ENCODE measurements at regions not wholly inside any gene's neighbourhood (a gene's known extent, or its start where the extent isn't known, plus 50 kb on each side); places are given as distances from the start of the nearest gene placed in this dataset.
A peak's percentile ranks its signal among the peaks of the same experiment; 100 is the strongest.

DNA sequence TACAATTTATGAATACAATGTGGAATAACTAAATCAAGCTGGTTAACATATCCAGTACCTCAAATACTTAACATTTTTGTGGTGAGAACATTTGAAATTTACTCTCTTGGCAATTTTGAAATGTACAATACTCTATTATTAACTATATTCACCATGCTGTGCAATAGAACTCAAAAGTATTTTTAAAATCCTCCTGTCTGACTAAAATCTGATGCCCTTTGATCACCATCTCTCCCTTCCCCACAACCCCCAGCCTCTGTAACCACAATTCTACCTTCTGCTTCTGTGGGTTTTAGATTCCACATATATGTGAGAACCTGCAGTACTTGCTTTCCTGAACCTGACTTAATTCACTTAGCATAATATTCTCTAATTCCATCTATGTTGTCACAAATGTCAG is 71.6 kb upstream of the ALOX12 start:
- TF ChIP-seq PATZ1 (CRISPR knock-in tag; IDR thresholded peaks at IDR 0.05; ENCODE audit: borderline replicate concordance) = no peak; the same call in 1 of the 2 replicates
- peak; percentile 46; the same call in 1 of the 2 replicates for TF ChIP-seq ISL1 (CRISPR knock-in tag; IDR thresholded peaks at IDR 0.05)
- peak; percentile 54 for ATAC-seq

DNA sequence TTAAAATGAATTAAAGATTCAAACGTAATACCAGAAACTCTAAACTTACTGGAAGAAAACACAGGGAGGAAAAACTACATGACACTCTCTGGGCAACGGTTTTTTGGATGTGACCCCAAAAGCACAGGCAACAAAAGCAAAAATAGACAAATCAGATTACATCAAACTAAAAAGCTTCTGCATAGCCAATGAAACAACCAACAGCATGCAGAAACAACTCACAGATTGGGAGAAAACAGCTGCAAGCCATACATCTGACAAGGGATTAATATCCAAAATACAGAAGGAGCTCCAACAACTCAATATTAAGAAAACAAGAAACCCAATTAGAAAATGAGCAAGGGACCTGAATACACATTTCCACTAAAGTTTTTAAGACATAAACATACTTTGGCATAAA is 69.2 kb upstream of the ALOX12 start:
- no peak for TF ChIP-seq TCF4 (CRISPR knock-in tag; IDR thresholded peaks at IDR 0.05; ENCODE audit: borderline replicate concordance)
- no peak for TF ChIP-seq ESRRG (CRISPR knock-in tag; IDR thresholded peaks at IDR 0.05)
- TF ChIP-seq ARNTL (CRISPR knock-in tag; IDR thresholded peaks at IDR 0.05; ENCODE audit: borderline replicate concordance, low read depth) = no peak
- TF ChIP-seq SNAI2 (CRISPR knock-in tag; IDR thresholded peaks at IDR 0.05) = no peak
- TF ChIP-seq OSR1 (CRISPR knock-in tag; IDR thresholded peaks at IDR 0.05) = no peak
- no peak for TF ChIP-seq ZFP3 (CRISPR knock-in tag; IDR thresholded peaks at IDR 0.05)
- TF ChIP-seq RARB (CRISPR knock-in tag; IDR thresholded peaks at IDR 0.05) = no peak
- no peak for TF ChIP-seq ZNF565 (CRISPR knock-in tag; conservative IDR thresholded peaks at IDR 0.05; ENCODE audit: low read depth)
- no peak for TF ChIP-seq PPARA (CRISPR knock-in tag; IDR thresholded peaks at IDR 0.05; ENCODE audit: borderline replicate concordance)
- no peak for ATAC-seq

- no peak for TF ChIP-seq SNAI2 (CRISPR knock-in tag; IDR thresholded peaks at IDR 0.05)
- no peak for TF ChIP-seq ZNF565 (CRISPR knock-in tag; conservative IDR thresholded peaks at IDR 0.05; ENCODE audit: low read depth)
- TF ChIP-seq CSRNP3 (CRISPR knock-in tag; IDR thresholded peaks at IDR 0.05) = no peak
- no peak for TF ChIP-seq ZFP30 (CRISPR knock-in tag; IDR thresholded peaks at IDR 0.05)
- TF ChIP-seq ESRRG (CRISPR knock-in tag; IDR thresholded peaks at IDR 0.05) = no peak
- TF ChIP-seq ARNTL (CRISPR knock-in tag; IDR thresholded peaks at IDR 0.05; ENCODE audit: borderline replicate concordance, low read depth) = no peak
- no peak for TF ChIP-seq BACH2 (CRISPR knock-in tag; IDR thresholded peaks at IDR 0.05; ENCODE audit: borderline replicate concordance)
- TF ChIP-seq RARB (CRISPR knock-in tag; IDR thresholded peaks at IDR 0.05) = no peak
- TF ChIP-seq CSDC2 (CRISPR knock-in tag; IDR thresholded peaks at IDR 0.05) = no peak
- TF ChIP-seq ZFP3 (CRISPR knock-in tag; IDR thresholded peaks at IDR 0.05) = no peak
- TF ChIP-seq ZNF70 (CRISPR knock-in tag; IDR thresholded peaks at IDR 0.05) = no peak
- TF ChIP-seq PPARA (CRISPR knock-in tag; IDR thresholded peaks at IDR 0.05; ENCODE audit: borderline replicate concordance) = no peak
- TF ChIP-seq CREB5 (CRISPR knock-in tag; IDR thresholded peaks at IDR 0.05; ENCODE audit: low read depth) = no peak
- TF ChIP-seq OSR1 (CRISPR knock-in tag; IDR thresholded peaks at IDR 0.05) = no peak
- no peak for TF ChIP-seq ISL1 (CRISPR knock-in tag; IDR thresholded peaks at IDR 0.05)
- no peak for TF ChIP-seq TOX (CRISPR knock-in tag; IDR thresholded peaks at IDR 0.05; ENCODE audit: borderline replicate concordance)
- TF ChIP-seq TCF4 (CRISPR knock-in tag; IDR thresholded peaks at IDR 0.05; ENCODE audit: borderline replicate concordance) = no peak
- TF ChIP-seq PATZ1 (CRISPR knock-in tag; IDR thresholded peaks at IDR 0.05; ENCODE audit: borderline replicate concordance) = no peak
- TF ChIP-seq ZC3H10 (CRISPR knock-in tag; IDR thresholded peaks at IDR 0.05) = no peak
- TF ChIP-seq ZNF8 (CRISPR knock-in tag; IDR thresholded peaks at IDR 0.05) = no peak
- ATAC-seq = no peak
These were observed 68.3 kb upstream of the ALOX12 start for GRCh38 chr17:6927290-6928126.

DNA sequence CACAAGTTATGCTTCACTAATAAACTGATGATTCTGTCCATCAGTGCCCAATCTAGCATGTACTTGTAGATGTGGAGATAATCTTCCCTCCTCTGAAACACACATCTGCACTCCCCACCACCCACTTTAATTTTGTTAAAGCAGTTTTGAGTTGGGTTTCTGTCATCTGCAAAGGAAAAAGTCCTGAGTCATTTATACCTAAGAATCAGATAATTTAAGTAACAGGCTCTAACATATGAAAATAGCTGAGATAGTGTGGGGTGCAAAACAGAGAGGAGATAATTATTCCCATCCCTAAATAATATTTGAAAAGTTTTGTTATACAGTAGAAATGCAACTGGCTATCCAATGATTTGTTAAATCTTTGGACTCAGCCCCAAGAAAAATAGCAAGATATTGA is 67.7 kb upstream of the ALOX12 start:
- TF ChIP-seq ZC3H10 (CRISPR knock-in tag; IDR thresholded peaks at IDR 0.05) (no peak), PATZ1 (CRISPR knock-in tag; IDR thresholded peaks at IDR 0.05; ENCODE audit: borderline replicate concordance) (no peak), ZFP3 (CRISPR knock-in tag; IDR thresholded peaks at IDR 0.05) (no peak), TOX (CRISPR knock-in tag; IDR thresholded peaks at IDR 0.05; ENCODE audit: borderline replicate concordance) (no peak), ISL1 (CRISPR knock-in tag; IDR thresholded peaks at IDR 0.05) (no peak), GLIS3 (CRISPR knock-in tag; IDR thresholded peaks at IDR 0.05) (no peak), CSRNP3 (CRISPR knock-in tag; IDR thresholded peaks at IDR 0.05) (no peak), SNAI2 (CRISPR knock-in tag; IDR thresholded peaks at IDR 0.05) (no peak)
- ATAC-seq = no peak

All from SK-N-SH treated with all-trans-retinoic acid at 6 μM for 48 hours (cell line).